Coronary artery (tissue), 2 donors: ENCODE measurements at regions not wholly inside any gene's neighbourhood (a gene's known extent, or its start where the extent isn't known, plus 50 kb on each side); places are given as distances from the start of the nearest gene placed in this dataset.

Experiments used
- DNase-seq: peaks from one replicate; pipeline ENCODE4 v3.0.0-alpha.2; 2017; ENCODE audit warnings: low spot score
- H3K27ac ChIP-seq, 2 donors: fragments of 200-600 bp; sonication (generic); one replicate each; pipeline ENCODE4 v1.5.1; 2016 to 2019
- H3K4me3 ChIP-seq: fragments of 200-600 bp; sonication (generic); 2 replicates; pipeline ENCODE4 v1.5.1; 2016; ENCODE audit warnings: mild to moderate bottlenecking, moderate library complexity
- TF ChIP-seq, protein P1 (sequence below): fragments of 200-600 bp; sonication (generic); IDR thresholded peaks from one replicate; pipeline ENCODE4 v1.5.1; 2019; ENCODE audit warnings: antibody characterized with exemption

DNA sequence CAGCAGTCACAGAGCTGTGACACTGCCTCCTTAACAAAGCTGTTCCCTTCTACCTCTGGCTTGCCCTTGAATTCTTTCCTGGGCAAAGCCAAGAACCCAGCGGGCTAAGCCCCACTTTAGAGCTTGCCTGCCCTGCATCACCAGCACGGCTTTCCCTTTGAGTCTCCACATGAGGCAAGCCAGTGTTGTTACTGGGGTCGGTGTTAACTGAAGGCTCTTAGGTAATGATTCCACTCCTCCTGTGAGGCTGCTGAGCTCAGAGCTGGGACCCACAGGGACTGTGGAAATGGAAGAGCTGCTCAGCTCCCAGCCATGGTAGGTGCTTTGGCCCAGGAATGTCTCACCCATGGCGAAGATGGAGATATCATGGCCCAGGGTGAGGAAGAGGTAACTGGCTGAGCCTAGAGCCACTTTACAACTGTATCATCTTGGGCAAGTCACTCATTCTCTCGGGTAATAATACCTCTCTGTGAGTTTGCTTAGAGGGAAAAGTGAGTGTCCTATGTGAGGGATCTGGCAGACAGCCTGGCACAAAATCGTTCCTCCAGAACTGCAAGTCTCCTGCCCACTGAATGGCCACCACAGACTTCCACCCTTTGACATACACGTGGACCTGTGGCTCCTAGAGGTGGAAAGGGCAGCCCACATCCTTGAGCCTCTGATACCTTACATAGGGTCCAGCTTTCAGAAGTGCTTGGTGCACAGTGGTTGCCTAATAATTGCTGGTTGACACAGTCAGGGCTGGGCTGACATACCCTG, 654.1 kb downstream of the PTPRU start:
- no peak overlapping the region for H3K4me3 ChIP-seq
- no peak overlapping the region for H3K27ac ChIP-seq
- peak; percentile 49 for DNase-seq
- TF ChIP-seq, protein P1, sequence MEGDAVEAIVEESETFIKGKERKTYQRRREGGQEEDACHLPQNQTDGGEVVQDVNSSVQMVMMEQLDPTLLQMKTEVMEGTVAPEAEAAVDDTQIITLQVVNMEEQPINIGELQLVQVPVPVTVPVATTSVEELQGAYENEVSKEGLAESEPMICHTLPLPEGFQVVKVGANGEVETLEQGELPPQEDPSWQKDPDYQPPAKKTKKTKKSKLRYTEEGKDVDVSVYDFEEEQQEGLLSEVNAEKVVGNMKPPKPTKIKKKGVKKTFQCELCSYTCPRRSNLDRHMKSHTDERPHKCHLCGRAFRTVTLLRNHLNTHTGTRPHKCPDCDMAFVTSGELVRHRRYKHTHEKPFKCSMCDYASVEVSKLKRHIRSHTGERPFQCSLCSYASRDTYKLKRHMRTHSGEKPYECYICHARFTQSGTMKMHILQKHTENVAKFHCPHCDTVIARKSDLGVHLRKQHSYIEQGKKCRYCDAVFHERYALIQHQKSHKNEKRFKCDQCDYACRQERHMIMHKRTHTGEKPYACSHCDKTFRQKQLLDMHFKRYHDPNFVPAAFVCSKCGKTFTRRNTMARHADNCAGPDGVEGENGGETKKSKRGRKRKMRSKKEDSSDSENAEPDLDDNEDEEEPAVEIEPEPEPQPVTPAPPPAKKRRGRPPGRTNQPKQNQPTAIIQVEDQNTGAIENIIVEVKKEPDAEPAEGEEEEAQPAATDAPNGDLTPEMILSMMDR = no peak

DNA sequence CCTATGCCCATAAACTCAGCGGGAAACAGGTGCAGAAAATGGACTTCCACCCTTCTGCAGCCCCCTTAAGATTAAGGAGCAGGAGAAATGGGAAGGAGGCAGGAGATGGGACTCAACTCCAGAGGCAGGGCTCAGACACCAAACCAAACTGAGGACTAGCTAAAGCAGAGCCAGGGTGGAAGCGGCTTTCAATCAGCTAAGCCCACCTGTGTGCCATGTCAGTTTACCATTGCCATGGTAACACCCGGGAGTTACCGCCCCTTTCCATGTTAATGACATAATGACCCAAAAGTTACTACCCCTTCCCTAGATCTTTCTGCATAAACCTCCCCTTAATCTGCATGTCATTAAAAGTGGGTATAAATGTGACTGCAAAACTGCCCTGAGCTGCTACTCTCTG, 653.5 kb downstream of the PTPRU start:
- TF ChIP-seq, protein P1 = no peak
- no peak overlapping the region for H3K4me3 ChIP-seq
- DNase-seq = peak; percentile 22

DNA sequence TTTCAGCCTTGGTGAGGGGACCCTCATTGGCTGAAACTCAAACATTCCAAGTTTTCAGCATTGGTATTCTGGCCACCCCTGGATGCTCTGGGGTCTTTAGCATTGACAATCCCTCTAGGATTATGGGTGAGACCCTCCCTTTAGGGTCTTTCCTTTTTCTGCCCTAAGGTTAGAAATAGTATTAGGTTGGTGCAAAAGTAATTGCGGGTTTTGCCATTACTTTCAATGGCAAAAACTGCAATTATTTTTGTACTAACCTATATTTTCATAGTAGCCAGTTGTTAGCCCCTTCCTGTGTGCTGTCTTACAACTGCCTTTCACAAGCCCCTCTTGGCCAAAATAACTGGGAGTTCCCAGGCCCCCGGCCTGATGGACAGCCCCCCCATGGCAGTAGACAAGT, 648.4 kb downstream of the PTPRU start:
- TF ChIP-seq, protein P1 = no peak
- H3K27ac ChIP-seq = no peak overlapping the region
- no peak for DNase-seq
- no peak overlapping the region for H3K4me3 ChIP-seq

More for the DNA sequence above, 653.5 kb downstream of the PTPRU start:
- no peak overlapping the region for H3K27ac ChIP-seq

DNA sequence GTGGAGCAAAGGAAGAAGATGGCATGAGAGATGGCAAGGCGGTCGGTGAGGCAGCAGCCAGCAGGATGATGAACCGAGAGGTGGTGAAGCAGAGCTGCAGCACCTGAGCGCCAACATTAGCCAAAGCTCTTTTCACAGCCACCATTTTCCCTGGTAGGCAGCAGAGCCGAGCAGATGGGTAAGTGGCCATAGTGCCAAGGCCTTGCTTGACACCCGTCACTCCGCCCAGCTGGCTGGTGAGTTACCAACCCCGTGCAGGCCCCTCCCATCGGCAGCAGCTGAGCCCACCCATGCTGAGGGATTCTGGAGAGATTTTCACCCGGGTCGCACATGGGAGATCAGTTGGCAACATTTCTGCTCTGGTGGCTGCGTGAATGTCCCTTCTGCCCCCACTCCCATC, 647.7 kb downstream of the PTPRU start:
- Histone ChIP-seq H3K27ac (no peak overlapping the region), H3K4me3 (no peak overlapping the region)
- TF ChIP-seq, protein P1 = no peak
- DNase-seq = peak; percentile 64

DNA sequence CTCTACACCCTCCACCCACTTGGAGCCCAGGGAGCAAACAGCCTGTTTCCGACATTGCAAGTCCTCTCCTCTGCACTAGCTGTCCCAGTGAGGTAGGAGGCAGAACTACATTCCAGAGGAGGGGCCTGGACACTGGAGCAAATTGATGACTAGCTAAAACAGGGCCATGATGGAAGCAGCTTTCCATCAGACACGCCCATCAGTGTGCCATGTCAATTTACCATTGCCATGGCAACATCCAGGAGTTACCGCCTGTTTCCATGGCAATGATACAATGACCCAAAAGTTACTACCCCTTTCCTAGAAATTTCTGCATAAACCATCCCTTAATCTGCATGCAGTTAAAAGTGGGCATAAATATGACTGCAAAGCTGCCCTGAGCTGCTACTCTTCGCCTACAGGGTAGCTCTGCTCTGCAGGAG, 647.1 kb downstream of the PTPRU start:
- Histone ChIP-seq H3K27ac (no peak overlapping the region), H3K4me3 (no peak overlapping the region)
- peak; percentile 53 for DNase-seq

DNA sequence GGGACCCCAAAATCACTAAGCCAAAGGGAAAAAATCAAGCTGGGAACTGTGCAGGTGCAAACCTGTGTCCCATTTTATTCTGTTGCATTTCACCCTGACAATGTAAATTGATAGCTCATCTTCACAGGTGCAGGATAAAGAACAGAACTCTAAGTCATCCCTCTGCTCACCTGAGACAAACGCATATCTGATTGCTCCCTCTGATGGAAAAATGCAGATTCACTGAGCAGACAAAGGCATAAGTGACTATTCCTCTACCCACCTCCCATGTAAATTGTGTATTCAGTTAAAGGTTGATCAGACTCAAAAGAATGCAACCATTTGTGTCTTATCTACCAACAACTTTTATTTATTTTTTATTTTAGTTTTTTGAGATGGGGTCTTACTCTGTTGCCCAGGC, 644.2 kb downstream of the PTPRU start:
- TF ChIP-seq, protein P1 = no peak
- H3K4me3 ChIP-seq = no peak overlapping the region
- no peak overlapping the region for H3K27ac ChIP-seq
- DNase-seq = no peak

More for the DNA sequence above, 647.1 kb downstream of the PTPRU start:
- TF ChIP-seq, protein P1 = no peak

DNA sequence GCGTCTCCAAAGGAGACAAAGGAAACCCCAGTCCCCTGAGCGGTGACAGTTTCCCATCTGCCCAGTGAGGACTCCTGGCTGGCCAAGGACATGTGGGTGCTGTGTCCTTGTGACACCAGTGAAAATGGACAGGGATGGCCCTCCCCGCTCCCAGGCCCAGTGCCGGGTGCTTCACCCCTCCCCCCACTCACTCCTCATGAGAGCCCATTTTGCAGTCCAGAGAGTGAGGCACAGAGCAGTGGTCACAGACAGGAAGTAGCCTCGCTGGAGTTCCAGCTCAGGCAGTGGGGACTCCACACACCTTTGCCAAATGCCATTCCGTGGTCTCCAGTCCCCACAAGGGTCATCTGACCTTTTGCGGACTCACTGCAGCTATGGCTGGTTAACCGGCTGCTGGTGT, 642.9 kb downstream of the PTPRU start:
- TF ChIP-seq, protein P1 = no peak
- peak; percentile 71 for DNase-seq
- Histone ChIP-seq H3K27ac (no peak overlapping the region), H3K4me3 (no peak overlapping the region)
